ENCODE measurements at regions not wholly inside any gene's neighbourhood (a gene's known extent, or its start where the extent isn't known, plus 50 kb on each side); places are given as distances from the start of the nearest gene placed in this dataset.

GRCh38 chr4:115575851-115576250, 462.4 kb upstream of the NDST4 start:
- TF ChIP-seq POLR2AphosphoS5 (IDR thresholded peaks at IDR 0.05; ENCODE audit: low read depth, low read length) (no peak), POLR2A (IDR thresholded peaks at IDR 0.05; ENCODE audit: low read depth, low read length) (no peak)

Measured in GM12891 (cell line).